Chondrocyte (in vitro differentiated cells): ENCODE measurements at regions not wholly inside any gene's neighbourhood (a gene's known extent, or its start where the extent isn't known, plus 50 kb on each side); places are given as distances from the start of the nearest gene placed in this dataset.
A peak's percentile ranks its signal among the peaks of the same experiment; 100 is the strongest.

ENCODE experiments used
- DNase-seq: peaks from one replicate; pipeline ENCODE4 v3.0.0; 2021; ENCODE audit warnings: mixed read lengths, low spot score
- H3K27ac Mint-ChIP-seq: one replicate; pipeline ENCODE4 v1.8.0; 2021; ENCODE audit warnings: mild to moderate bottlenecking, moderate library complexity, mixed read lengths; ENCODE audit not compliant: unreplicated experiment
- H3K27me3 Mint-ChIP-seq: 2 replicates; pipeline ENCODE4 v1.8.0; 2021; ENCODE audit warnings: low read depth, mixed read lengths
- H3K36me3 Mint-ChIP-seq: 2 replicates; pipeline ENCODE4 v1.8.0; 2021; ENCODE audit warnings: low read depth, mixed read lengths
- H3K4me1 Mint-ChIP-seq: 2 replicates; pipeline ENCODE4 v1.8.0; 2021; ENCODE audit warnings: low read depth, mild to moderate bottlenecking, mixed read lengths
- H3K4me3 Mint-ChIP-seq: one replicate; pipeline ENCODE4 v1.8.0; 2021; ENCODE audit warnings: mild to moderate bottlenecking, moderate library complexity, mixed read lengths; ENCODE audit not compliant: unreplicated experiment
- H3K9me3 Mint-ChIP-seq: 2 replicates; pipeline ENCODE4 v1.8.0; 2021; ENCODE audit warnings: low read depth, mixed read lengths
- TF ChIP-seq, protein P1 (sequence below): fragments of 200-600 bp; sonication (generic); IDR thresholded peaks from 2 replicates; pipeline ENCODE4 v1.5.0; 2021; ENCODE audit warnings: antibody characterized with exemption, mild to moderate bottlenecking, moderate library complexity

DNA sequence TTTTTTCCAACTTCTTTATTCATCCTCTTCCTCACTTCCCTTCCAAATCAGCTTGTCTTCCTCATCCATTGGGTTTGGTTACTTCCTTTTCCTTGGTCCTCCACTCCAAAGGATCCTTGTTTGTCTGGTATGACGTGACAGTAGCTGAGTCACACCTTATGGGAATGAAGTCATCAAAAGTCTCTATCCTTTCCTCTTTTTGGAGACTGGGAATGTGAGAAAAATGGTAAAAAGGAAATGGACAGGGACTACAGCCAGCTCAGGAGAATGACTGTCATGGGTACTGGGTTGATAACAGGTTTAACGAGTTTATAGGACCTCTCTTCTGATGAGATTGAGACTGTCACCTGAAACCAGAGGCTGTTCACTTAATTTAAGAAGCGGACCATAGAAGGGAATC lies 76.2 kb upstream of the MYO10 start:
- no peak overlapping the region for H3K4me3 Mint-ChIP-seq
- no peaks in the 10 kb centered on the region for H3K27me3 Mint-ChIP-seq
- DNase-seq: no peak
- H3K4me1 Mint-ChIP-seq: no peaks in the 10 kb centered on the region
- no peaks in the 10 kb centered on the region for H3K36me3 Mint-ChIP-seq
- TF ChIP-seq, protein P1, sequence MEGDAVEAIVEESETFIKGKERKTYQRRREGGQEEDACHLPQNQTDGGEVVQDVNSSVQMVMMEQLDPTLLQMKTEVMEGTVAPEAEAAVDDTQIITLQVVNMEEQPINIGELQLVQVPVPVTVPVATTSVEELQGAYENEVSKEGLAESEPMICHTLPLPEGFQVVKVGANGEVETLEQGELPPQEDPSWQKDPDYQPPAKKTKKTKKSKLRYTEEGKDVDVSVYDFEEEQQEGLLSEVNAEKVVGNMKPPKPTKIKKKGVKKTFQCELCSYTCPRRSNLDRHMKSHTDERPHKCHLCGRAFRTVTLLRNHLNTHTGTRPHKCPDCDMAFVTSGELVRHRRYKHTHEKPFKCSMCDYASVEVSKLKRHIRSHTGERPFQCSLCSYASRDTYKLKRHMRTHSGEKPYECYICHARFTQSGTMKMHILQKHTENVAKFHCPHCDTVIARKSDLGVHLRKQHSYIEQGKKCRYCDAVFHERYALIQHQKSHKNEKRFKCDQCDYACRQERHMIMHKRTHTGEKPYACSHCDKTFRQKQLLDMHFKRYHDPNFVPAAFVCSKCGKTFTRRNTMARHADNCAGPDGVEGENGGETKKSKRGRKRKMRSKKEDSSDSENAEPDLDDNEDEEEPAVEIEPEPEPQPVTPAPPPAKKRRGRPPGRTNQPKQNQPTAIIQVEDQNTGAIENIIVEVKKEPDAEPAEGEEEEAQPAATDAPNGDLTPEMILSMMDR: no peak
- no peaks in the 10 kb centered on the region for H3K9me3 Mint-ChIP-seq
- H3K27ac Mint-ChIP-seq: no peak overlapping the region

DNA sequence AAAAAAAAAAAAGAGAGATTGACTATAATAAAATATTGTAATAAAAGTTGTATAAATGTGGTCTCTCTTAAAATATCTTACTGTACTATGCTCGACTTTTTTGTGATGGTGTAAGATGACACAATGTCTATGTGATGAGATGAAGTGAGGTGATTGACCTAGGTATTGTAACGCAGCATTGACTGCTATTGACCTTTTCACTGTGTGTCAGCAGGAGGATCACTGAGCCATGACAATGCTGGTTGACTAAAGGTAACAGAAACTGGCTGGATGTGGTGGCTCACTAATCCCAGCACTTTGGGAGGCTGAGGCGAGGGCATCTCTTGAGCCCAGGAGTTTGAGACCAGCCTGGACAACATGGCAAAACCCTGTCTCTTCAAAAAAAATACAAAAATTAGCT lies 78.6 kb upstream of the MYO10 start:
- no peaks in the 10 kb centered on the region for H3K4me1 Mint-ChIP-seq
- H3K4me3 Mint-ChIP-seq: no peak overlapping the region
- no peak for DNase-seq
- no peaks in the 10 kb centered on the region for H3K27me3 Mint-ChIP-seq
- TF ChIP-seq, protein P1: no peak
- H3K27ac Mint-ChIP-seq: no peak overlapping the region
- no peaks in the 10 kb centered on the region for H3K9me3 Mint-ChIP-seq
- no peaks in the 10 kb centered on the region for H3K36me3 Mint-ChIP-seq

DNA sequence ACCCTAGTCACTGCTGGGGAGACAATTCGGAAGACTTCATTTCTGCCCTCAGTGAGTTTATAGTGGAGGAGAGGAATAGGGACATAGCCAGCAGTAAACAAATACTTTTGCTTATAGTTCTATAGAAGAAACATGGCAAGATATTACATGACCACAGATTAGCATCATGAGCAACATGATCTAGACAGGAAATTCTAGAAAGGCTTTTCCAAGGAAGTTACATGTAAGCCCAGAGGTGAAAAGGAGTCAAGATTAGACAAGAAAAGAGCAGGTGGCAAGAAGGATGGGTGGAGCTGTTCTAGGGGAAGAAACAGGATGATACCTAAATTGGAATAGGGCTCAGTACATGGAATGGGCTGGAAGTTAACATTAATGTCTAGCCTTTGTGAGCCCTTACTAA lies 82.8 kb upstream of the MYO10 start:
- no peaks in the 10 kb centered on the region for H3K27me3 Mint-ChIP-seq
- TF ChIP-seq, protein P1: no peak
- peaks cover 26% of the 10 kb centered on the region for H3K4me1 Mint-ChIP-seq
- no peaks in the 10 kb centered on the region for H3K36me3 Mint-ChIP-seq
- no peaks in the 10 kb centered on the region for H3K9me3 Mint-ChIP-seq
- no peak overlapping the region for H3K27ac Mint-ChIP-seq
- no peak for DNase-seq
- no peak overlapping the region for H3K4me3 Mint-ChIP-seq

DNA sequence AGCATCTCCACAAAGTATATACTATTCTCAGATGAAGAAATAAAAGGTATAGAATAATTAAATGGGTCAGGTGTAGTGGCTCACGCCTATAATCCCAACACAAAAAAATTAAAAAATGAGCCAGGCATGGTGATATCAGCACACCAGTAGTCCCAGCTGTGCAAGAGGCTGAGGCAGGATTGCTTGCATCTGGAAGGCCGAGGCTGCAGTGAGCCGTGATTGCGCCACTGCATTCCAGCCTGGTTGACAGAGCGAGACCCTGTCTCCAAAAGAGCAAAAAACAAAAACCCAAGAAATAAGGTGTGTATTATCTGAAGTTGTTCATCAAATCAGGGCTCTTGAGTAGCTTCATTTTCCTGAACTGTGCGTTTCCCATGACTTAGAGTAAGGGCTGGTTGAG lies 83.2 kb upstream of the MYO10 start:
- Mint-ChIP-seq H3K4me1 (peaks cover 28% of the 10 kb centered on the region), H3K4me3 (no peak overlapping the region), H3K36me3 (no peaks in the 10 kb centered on the region), H3K9me3 (no peaks in the 10 kb centered on the region), H3K27ac (no peak overlapping the region), H3K27me3 (no peaks in the 10 kb centered on the region)
- TF ChIP-seq, protein P1: no peak
- DNase-seq: no peak

DNA sequence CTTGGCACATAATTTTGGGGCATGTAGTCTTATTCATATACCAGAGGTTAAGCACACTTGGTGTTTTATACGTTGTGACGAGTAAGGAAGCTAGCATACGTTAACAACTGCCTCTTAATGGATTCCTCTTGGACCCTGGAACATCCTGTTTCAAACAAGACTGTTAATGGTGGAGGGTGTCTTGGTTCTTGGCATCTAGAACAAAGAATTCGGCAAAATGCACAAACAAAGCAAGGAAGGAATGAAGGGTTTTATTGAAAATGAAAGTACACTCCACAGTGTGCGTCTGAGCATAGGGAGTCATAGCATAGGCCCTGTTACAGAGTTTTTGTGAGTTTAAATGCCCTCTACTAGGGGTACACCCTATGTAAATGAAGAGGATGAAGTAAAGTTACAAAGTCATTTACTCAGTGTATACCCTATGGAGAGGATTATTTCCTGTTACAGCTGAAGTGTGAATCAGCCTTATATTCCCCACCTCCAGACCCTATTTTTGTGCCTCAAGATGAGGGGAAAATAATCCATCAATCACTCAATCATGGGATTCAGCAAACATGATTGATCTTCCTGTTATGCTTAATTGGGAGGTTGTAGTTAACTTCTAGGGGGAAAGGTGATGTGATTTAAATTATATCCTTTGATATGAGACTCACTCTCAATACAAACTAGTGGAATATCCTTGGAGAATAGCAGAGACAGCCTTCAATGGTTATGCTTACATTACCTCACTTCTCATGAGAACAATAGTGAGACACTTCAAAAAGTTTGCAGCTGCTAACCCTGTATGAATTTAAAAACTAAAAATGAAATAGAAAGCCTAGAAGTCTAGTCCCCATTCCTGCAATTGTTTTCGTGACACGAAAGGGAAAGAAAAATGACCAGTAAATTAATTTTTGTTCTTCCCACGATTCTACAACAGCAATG lies 84.9 kb upstream of the MYO10 start:
- DNase-seq: no peak
- Mint-ChIP-seq H3K36me3 (no peaks in the 10 kb centered on the region), H3K9me3 (no peaks in the 10 kb centered on the region), H3K4me1 (peaks cover 35% of the 10 kb centered on the region), H3K4me3 (no peak overlapping the region), H3K27ac (peak overlapping the region; percentile 3), H3K27me3 (no peaks in the 10 kb centered on the region)
- TF ChIP-seq, protein P1: no peak
